Uterus (tissue), 3 donors: ENCODE measurements at regions not wholly inside any gene's neighbourhood (a gene's known extent, or its start where the extent isn't known, plus 50 kb on each side); places are given as distances from the start of the nearest gene placed in this dataset.
A peak's percentile ranks its signal among the peaks of the same experiment; 100 is the strongest.

ENCODE experiments used
- DNase-seq, 2 donors: peaks; one replicate each; pipeline ENCODE4 v3.0.0-alpha.2; 2019 to 2020
- H3K27ac ChIP-seq, 2 donors: fragments of 200-600 bp; sonication (generic); 1 replicate in 1 of 2; 2 replicates in 1 of 2; pipeline ENCODE4 v1.5.1; 2016 to 2018
- H3K27me3 ChIP-seq, 2 donors: fragments of 200-600 bp; sonication (generic); one replicate each; pipeline ENCODE4 v1.5.1; 2018 to 2019; ENCODE audit warnings: control low read depth in 1 of 2
- H3K36me3 ChIP-seq, 2 donors: fragments of 200-600 bp; sonication (generic); one replicate each; pipeline ENCODE4 v1.5.1; 2019; ENCODE audit warnings: control low read depth in 1 of 2
- H3K4me1 ChIP-seq, 2 donors: fragments of 200-600 bp; sonication (generic); one replicate each; pipeline ENCODE4 v1.5.1; 2018 to 2019; ENCODE audit warnings: control low read depth in 1 of 2
- H3K4me3 ChIP-seq, 2 donors: fragments of 200-600 bp; sonication (generic); 1 replicate in 1 of 2; 2 replicates in 1 of 2; pipeline ENCODE4 v1.5.1; 2018 to 2019; ENCODE audit warnings: mild to moderate bottlenecking in 1 of 2
- H3K9me3 ChIP-seq, 2 donors: fragments of 200-600 bp; sonication (generic); one replicate each; pipeline ENCODE4 v1.5.1; 2019; ENCODE audit warnings: control low read depth in 1 of 2
- CTCF ChIP-seq, 4 experiments: fragments of 200-600 bp in 2 of 4; fragments of 450-650 bp in 2 of 4; sonication (generic) in 2 of 4; IDR thresholded peaks; one replicate each; pipeline ENCODE4 v1.5.1; 2016 to 2019; ENCODE audit warnings: antibody characterized with exemption in 4 of 4, mild to moderate bottlenecking in 2 of 4, moderate library complexity in 1 of 4
- POLR2A ChIP-seq, 2 donors: fragments of 450-650 bp; IDR thresholded peaks; one replicate each; pipeline ENCODE4 v1.6.1; 2016; ENCODE audit warnings: antibody characterized with exemption in 2 of 2, mild to moderate bottlenecking in 1 of 2, moderate library complexity in 1 of 2
- intact Hi-C: fragments of 100-400 bp; cut with DNase I; formaldehyde crosslinking; loops from one replicate; pipeline ENCODE4 v1.15.1; 2023; ENCODE audit warnings: low total_unique reads
- donor health status: DM: yes; HTN: yes; CAD: no.

GRCh38 chr1:55364216-55364615, 149.1 kb upstream of the USP24 start:
- H3K4me1 ChIP-seq: no peaks in the 10 kb centered on the region
- intact Hi-C loops: no loop called here
- no peak for TF ChIP-seq CTCF (IDR thresholded peaks at IDR 0.05)
- TF ChIP-seq POLR2A (IDR thresholded peaks at IDR 0.05): no peak
- H3K27me3 ChIP-seq: no peaks in the 10 kb centered on the region
- H3K36me3 ChIP-seq: no peaks in the 10 kb centered on the region
- no peaks in the 10 kb centered on the region for H3K9me3 ChIP-seq
- H3K27ac ChIP-seq: no peak overlapping the region
- DNase-seq: no peak
- H3K4me3 ChIP-seq: no peak overlapping the region

- TF ChIP-seq CTCF (IDR thresholded peaks at IDR 0.05): no peak
- TF ChIP-seq POLR2A (IDR thresholded peaks at IDR 0.05): no peak
- intact Hi-C loops: no loop called here
- H3K4me3 ChIP-seq: no peak overlapping the region
- no peaks in the 10 kb centered on the region for H3K27me3 ChIP-seq
- no peaks in the 10 kb centered on the region for H3K4me1 ChIP-seq
- no peaks in the 10 kb centered on the region for H3K36me3 ChIP-seq
- H3K27ac ChIP-seq: peak overlapping the region; percentile 59 to 72
- H3K9me3 ChIP-seq: no peaks in the 10 kb centered on the region
- no peak for DNase-seq
Measured at GRCh38 chr1:55363268-55363667, 148.1 kb upstream of the USP24 start.

DNA sequence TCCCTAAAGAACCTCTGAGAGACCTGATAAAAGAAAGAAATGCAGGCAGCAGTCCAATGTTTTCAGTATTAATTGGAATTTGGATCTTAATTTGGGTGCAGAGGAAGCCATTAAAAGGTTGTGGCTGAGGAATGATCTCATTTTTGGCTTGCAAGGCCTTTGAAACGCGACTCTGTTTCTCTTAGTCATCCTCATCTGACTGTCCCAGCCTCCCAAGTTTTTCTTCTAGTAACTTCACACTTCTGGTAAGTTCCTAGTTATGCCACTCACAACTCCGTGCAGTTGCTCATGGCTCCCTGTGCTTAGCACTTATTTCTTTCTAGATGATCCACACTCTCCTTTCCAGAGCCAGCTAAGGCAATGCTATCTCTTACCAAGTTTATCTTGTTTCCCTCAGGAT, 147.4 kb upstream of the USP24 start:
- DNase-seq: peak in 1 of 2 donors; percentile 27
- H3K27ac ChIP-seq: peak overlapping the region; percentile 59 to 72
- TF ChIP-seq POLR2A (IDR thresholded peaks at IDR 0.05): no peak
- TF ChIP-seq CTCF (IDR thresholded peaks at IDR 0.05): no peak

DNA sequence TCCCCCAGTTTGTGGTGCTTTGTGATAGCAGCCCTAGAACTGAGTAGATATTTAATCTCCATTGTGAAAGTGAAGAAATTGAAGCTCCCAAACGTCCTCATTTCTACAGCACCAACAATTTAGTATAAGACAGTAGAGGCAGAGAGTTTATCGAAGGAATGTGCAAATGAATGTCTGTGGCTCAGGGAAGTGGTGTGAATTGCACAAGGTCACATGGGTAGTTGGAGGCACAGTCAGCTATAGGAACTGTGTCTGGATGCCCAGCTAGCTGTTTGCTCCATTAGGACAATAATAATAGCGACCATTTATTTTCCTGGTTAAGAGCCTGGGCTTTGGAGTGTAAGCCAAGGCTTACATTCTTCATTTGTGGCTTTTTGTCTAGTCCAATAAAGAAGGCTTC, 144.4 kb upstream of the USP24 start:
- H3K36me3 ChIP-seq: no peaks in the 10 kb centered on the region
- TF ChIP-seq CTCF (IDR thresholded peaks at IDR 0.05): no peak
- no peak for TF ChIP-seq POLR2A (IDR thresholded peaks at IDR 0.05)
- DNase-seq: no peak
- intact Hi-C loops: no loop called here
- H3K27me3 ChIP-seq: no peaks in the 10 kb centered on the region
- no peak overlapping the region for H3K4me3 ChIP-seq
- H3K27ac ChIP-seq: no peak overlapping the region
- no peaks in the 10 kb centered on the region for H3K9me3 ChIP-seq
- H3K4me1 ChIP-seq: no peaks in the 10 kb centered on the region

More for the DNA sequence above, 147.4 kb upstream of the USP24 start:
- H3K36me3 ChIP-seq: no peaks in the 10 kb centered on the region
- intact Hi-C loops: no loop called here
- no peaks in the 10 kb centered on the region for H3K9me3 ChIP-seq
- no peaks in the 10 kb centered on the region for H3K4me1 ChIP-seq
- no peaks in the 10 kb centered on the region for H3K27me3 ChIP-seq
- H3K4me3 ChIP-seq: no peak overlapping the region

- DNase-seq: no peak
- no peaks in the 10 kb centered on the region for H3K27me3 ChIP-seq
- no peaks in the 10 kb centered on the region for H3K36me3 ChIP-seq
- no peaks in the 10 kb centered on the region for H3K9me3 ChIP-seq
- H3K4me1 ChIP-seq: no peaks in the 10 kb centered on the region
- no peak overlapping the region for H3K4me3 ChIP-seq
- intact Hi-C loops: no loop called here
- TF ChIP-seq CTCF (IDR thresholded peaks at IDR 0.05) (no peak), POLR2A (IDR thresholded peaks at IDR 0.05) (no peak)
- peak overlapping the region in 1 of 2 donors; percentile 28 for H3K27ac ChIP-seq
Measured at GRCh38 chr1:55358581-55358980, 143.4 kb upstream of the USP24 start.
